HG02885 (cell line): ENCODE measurements at regions not wholly inside any gene's neighbourhood (a gene's known extent, or its start where the extent isn't known, plus 50 kb on each side); places are given as distances from the start of the nearest gene placed in this dataset.

ENCODE experiments used
- ATAC-seq: cut with Tn5 transposase; IDR thresholded peaks from one replicate; pipeline ENCODE4 v1.9.1; 2021; ENCODE audit warnings: mild to moderate bottlenecking; ENCODE audit not compliant: unreplicated experiment, poor library complexity

GRCh38 chr5:107223066-107223465 is 447.7 kb downstream of the EFNA5 start:
- ATAC-seq = no peak

- no peak for ATAC-seq
Measured at GRCh38 chr5:107219993-107220392, 450.7 kb downstream of the EFNA5 start.

GRCh38 chr5:107218457-107219193 is 452.1 kb downstream of the EFNA5 start:
- no peak for ATAC-seq

DNA sequence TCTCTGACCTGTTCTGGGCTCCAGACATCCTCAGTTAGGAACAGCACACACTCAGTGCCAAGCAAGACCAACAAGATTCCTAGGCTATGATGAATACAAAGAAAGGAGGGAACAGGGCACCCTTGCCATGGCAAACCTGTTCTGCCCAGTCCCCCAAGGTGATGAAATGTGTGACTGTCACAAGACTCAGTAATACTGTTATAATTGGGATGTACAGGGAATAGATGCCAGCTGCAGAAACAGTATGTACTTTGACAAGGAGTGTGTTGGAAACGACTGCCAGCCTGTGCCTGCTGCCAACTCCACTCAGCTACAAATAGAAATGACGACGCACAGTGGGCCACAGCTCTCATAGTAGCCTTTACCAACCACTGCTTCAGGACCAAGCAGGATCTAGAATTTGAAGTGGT is 453.0 kb downstream of the EFNA5 start:
- ATAC-seq = no peak

DNA sequence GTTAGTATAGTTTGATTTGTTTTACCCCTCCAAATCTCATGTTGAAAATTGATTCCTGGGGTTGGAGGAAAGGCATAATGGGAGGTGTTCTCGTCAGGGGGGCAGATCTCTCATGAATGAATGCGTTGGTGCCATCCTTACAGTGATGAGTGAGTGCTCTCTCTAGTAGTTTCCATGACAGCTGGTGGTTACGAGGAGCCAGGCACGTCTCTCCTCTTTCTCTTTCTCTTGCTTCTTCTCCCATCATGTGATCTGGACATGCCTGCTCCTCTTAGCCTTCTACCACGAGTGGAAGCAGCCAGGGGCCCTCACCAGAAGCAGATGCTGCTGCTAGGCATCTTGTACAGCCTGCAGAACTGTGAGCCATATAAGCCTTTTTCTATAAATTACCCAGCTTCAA is 454.1 kb downstream of the EFNA5 start:
- ATAC-seq = no peak

- no peak for ATAC-seq
Measured at GRCh38 chr5:107215611-107216010, 455.1 kb downstream of the EFNA5 start.

- no peak for ATAC-seq
Measured at GRCh38 chr5:107213025-107213424, 457.7 kb downstream of the EFNA5 start.

DNA sequence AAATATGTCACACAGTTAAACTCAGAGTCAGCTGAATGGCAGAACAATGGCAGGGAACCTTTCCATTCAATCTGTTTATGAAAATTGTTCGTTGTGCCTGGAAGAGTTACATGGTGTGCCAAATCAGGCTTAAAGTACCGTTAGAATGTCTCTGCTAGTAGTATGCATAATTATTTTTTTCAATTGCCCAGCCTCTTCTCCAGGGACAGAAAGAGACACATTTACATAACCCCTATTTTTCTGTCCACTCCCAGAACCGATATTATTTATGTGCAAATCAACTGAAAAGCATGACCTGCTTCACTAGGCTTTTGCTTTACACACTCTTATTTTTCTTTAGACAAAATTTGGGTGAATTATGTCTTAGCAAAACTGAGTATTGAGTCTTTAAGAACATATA is 459.1 kb downstream of the EFNA5 start:
- ATAC-seq = no peak

- no peak for ATAC-seq
Measured at GRCh38 chr5:107208867-107209266, 461.9 kb downstream of the EFNA5 start.

DNA sequence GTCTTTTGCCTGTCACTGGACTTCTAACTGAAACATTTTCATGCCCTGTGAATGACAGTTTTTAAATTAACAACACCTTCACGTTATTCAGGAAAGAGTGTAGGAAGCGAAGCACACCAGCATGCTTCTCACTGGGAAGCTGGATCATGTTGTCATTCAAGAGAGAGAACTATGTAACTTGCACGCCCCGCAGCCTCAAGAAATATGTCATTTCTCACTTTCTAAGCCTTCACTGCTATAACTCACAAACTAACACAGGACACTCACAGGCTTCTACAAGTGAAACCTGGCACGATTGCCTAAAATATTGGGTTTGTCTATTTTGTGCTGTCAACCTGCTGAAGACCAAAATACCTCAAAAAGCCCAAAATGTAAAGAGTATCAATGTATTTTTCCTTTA is 466.3 kb downstream of the EFNA5 start:
- no peak for ATAC-seq

- ATAC-seq = no peak
Measured at GRCh38 chr5:107203243-107203642, 467.5 kb downstream of the EFNA5 start.

DNA sequence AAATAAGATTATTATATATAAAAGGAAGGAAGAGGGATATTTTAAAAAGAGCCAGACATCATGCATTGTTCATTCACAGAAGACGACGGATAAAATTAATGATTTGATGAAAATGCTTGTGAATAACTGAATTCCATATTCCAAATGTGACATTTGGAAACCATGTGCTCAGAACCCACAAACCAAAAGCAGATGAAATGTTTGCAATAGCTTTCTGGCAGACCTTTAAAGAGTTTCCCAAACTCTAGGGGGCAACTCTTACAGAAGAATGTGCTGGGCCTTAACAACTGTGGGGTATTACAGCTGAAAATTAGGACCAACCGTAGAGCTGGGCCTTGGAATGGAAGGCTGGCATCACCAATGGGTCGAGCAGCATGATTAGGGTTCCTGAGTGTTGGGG is 471.0 kb downstream of the EFNA5 start:
- ATAC-seq = no peak

DNA sequence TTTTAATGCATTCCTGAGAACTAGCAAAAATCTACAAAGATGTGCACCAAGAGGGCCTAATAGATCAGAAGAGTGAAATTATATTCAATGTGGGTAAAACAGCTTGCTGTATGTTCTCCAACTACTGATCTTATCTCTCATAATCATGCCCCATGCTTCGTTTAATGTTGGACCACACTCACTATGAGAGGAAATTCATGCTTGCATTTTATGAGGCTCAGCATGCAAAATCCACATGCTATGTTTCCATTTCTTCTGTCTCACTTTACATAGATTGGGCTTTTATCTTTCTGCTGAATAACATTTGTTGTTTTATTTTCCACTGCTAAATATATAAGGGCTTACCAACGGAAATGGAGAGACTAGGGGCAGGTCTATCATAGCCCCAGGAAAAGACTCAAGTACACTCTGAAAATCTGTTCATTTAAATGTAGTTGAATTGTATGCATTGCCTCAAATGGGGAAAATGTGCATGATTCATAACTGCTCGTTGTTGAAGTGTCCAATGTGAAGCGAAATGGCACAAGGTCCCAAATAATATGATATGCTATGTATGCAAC is 474.2 kb downstream of the EFNA5 start:
- ATAC-seq = no peak

DNA sequence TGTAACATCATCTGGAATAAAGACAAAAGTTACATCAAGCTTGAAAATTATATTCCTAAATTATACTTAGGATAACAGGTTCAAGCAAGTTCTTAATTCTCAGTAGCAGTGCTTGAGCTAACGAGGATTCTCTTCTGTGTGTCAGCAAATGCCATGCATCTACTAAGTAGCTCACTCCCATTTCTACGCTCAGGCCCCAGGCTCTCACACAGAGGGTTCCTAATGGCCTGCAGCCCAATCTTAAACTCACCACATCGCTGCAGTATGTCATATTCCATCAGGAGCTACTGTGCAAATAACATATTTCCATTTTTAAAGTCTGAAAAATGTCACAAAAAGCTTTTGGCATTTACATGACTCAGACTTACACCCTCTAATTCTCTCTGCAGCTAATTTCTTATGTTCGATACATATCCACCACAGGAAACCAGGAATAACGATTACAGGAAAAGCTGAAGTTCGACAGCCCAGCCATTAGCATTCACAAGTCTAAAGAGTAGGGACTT is 474.8 kb downstream of the EFNA5 start:
- no peak for ATAC-seq

DNA sequence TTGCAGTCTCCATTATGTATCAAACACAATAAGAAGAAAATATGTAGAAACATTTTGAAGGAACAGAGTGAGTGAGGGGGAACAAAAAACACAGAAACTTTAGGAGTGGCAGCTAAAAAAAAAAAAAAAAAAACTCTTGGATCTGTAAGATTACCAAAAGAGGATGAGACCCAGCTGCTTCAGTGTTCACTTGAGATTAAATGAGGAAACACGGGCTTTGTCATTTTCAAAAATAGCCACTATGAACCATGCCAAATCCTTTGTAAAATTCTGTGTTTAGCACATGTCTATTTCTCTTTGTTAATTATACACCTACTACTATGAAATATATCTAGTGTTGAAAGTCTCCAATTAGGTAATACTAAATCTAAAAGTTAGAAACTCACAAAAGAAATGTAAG is 485.9 kb downstream of the EFNA5 start:
- no peak for ATAC-seq

DNA sequence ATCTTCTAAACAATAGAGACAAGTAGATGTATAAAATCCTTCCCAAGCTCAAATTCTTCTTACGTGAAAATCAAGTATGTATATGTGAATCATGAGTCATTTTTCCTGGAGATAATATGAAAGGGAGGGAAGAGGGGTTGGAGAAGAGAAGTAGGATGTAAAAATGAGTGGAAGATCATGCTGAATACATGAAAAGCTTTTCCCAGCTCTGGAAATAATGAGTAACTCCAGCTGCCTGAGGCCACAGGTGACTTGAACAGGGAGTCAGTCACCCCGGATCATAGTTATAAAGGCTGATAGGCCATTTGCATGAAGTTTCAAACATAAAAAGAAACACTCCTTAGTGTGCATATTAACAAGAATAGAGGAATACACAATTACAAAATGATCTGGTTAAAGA is 486.7 kb downstream of the EFNA5 start:
- ATAC-seq = no peak

- no peak for ATAC-seq
Measured at GRCh38 chr5:107170620-107171019, 500.1 kb downstream of the EFNA5 start.

DNA sequence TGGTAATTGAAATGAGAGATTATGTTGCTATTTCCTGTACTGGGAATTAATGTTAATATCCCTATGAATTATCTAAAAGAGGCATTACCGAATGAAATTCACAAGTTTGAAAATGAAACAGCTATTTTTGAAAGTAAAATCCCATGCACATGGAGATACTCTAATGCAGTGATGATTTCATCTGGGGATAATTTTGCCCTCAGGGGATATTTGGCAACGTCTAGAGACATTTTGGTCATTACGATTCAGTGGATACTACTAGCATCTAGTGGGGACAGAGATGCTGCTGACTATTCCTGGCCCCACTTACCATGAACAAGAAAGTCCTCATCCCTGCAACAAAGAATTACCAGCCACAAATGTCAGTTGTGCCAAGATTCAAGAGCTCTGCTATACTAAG is 500.9 kb downstream of the EFNA5 start:
- ATAC-seq = no peak

- no peak for ATAC-seq
Measured at GRCh38 chr5:107168848-107169752, 501.6 kb downstream of the EFNA5 start.

GRCh38 chr5:107168086-107168485 is 502.7 kb downstream of the EFNA5 start:
- no peak for ATAC-seq

GRCh38 chr5:107165296-107165695 is 505.4 kb downstream of the EFNA5 start:
- no peak for ATAC-seq
